K562 (cell line): ENCODE measurements at regions not wholly inside any gene's neighbourhood (a gene's known extent, or its start where the extent isn't known, plus 50 kb on each side); places are given as distances from the start of the nearest gene placed in this dataset.

ENCODE experiments used
- ATAC-seq: fragments of 200-7000 bp; cut with Tn5 transposase; 3 replicates; pipeline ENCODE4 v1.9.1; 2020; ENCODE audit warnings: moderate library complexity
- BruUV-seq: library from RNA; stranded (reverse); fragments of 400-500 nt; replicated peaks from 2 replicates; lab custom pipeline; 2021; lab: Mats Ljungman, UMichigan
- CTCF ChIA-PET: fragments of 300-600 bp; formaldehyde crosslinking; extraction: SDS; loops from one replicate; lab custom pipeline; 2021; ENCODE audit warnings: low intra/inter-chr PET ratio; lab: Yijun Ruan, JAX
- POLR2A ChIA-PET: fragments of 300-600, 350-650 bp; sonication (Branson Sonifier 250); formaldehyde crosslinking; extraction: SDS; loops from one replicate; lab custom pipeline; 2021; ENCODE audit warnings: antibody characterized with exemption, inconsistent platforms; lab: Yijun Ruan, JAX
- DNase-seq, 4 experiments: peaks; one replicate each; pipeline versions ENCODE4 v3.0.0 to v3.0.0-alpha.2; 2011 to 2018; ENCODE audit warnings: low spot score in 3 of 4, mixed read lengths in 3 of 4; ENCODE audit errors: extremely low read depth in 1 of 4
- FAIRE-seq: peaks from 2 replicates; lab custom pipeline; 2011; peaks lifted over from hg19 to GRCh38; lab: Jason Lieb, UNC
- H2AFZ ChIP-seq: 2 replicates; pipeline ENCODE4 v1.6.0; 2011; ENCODE audit warnings: low read depth, low read length, control low read depth, inconsistent platforms
- H3K27ac ChIP-seq: fragments of 200-600 bp; 3 replicates; pipeline ENCODE4 v1.8.0; 2011; ENCODE audit warnings: low read depth, mild to moderate bottlenecking, control low read depth, inconsistent platforms, low read length, moderate library complexity, mixed read lengths; ENCODE audit errors: extremely low read depth
- H3K27me3 ChIP-seq, 2 experiments: fragments of 300-600 bp in 1 of 2; 2 replicates in 1 of 2; 3 replicates in 1 of 2; pipeline versions ENCODE4 v1.6.0 to v1.8.0; 2011; ENCODE audit warnings: inconsistent platforms in 2 of 2, low read length in 2 of 2, mild to moderate bottlenecking in 1 of 2, mixed read lengths in 1 of 2, moderate library complexity in 1 of 2; ENCODE audit not compliant: control insufficient read depth in 2 of 2, insufficient read depth in 2 of 2
- H3K36me3 ChIP-seq: fragments of 300-600 bp; 3 replicates; pipeline ENCODE4 v1.8.0; 2011; ENCODE audit warnings: mild to moderate bottlenecking, low read length, inconsistent platforms; ENCODE audit not compliant: control insufficient read depth, insufficient read depth
- H3K4me1 ChIP-seq, 2 experiments: fragments of 200-600 bp in 1 of 2; replicated peaks in 1 of 2; 2 replicates in 1 of 2; 3 replicates in 1 of 2; pipeline versions ENCODE4 v1.5.1 to v1.8.0; 2011; ENCODE audit warnings: inconsistent platforms in 2 of 2, low read length in 2 of 2, mild to moderate bottlenecking in 1 of 2, mixed read lengths in 1 of 2, moderate library complexity in 1 of 2; ENCODE audit not compliant: control insufficient read depth in 2 of 2, insufficient read depth in 2 of 2
- H3K4me2 ChIP-seq: 2 replicates; pipeline ENCODE4 v1.6.1; 2011; ENCODE audit warnings: low read length, control low read depth, inconsistent platforms, mixed read lengths; ENCODE audit not compliant: insufficient read depth
- H3K4me3 ChIP-seq: fragments of 200-600 bp; sonication (generic), shearing (Covaris generic); 2 replicates; pipeline ENCODE4 v1.5.1; 2016; ENCODE audit warnings: control low read depth, inconsistent platforms
- H3K79me2 ChIP-seq: fragments of 200-600 bp; 3 replicates; pipeline ENCODE4 v1.8.0; 2011; ENCODE audit warnings: low read length, inconsistent platforms; ENCODE audit not compliant: control insufficient read depth, insufficient read depth
- H3K9ac ChIP-seq, 2 experiments: 2 replicates each; pipeline versions ENCODE4 v1.6.0 to v1.6.1; 2011; ENCODE audit warnings: low read depth in 2 of 2, low read length in 2 of 2, control low read depth in 1 of 2, inconsistent platforms in 1 of 2, mild to moderate bottlenecking in 1 of 2, mixed read lengths in 1 of 2; ENCODE audit not compliant: insufficient read depth in 1 of 2
- H3K9me1 ChIP-seq: one replicate; pipeline ENCODE4 v1.6.0; 2011; ENCODE audit warnings: inconsistent platforms, mild to moderate bottlenecking, low read length, moderate library complexity; ENCODE audit not compliant: control insufficient read depth, insufficient read depth
- H3K9me3 ChIP-seq: replicated peaks from 2 replicates; pipeline ENCODE4 v1.5.1; 2011; ENCODE audit warnings: low read depth, low read length, inconsistent platforms; ENCODE audit not compliant: control insufficient read depth, insufficient read depth
- H4K20me1 ChIP-seq: replicated peaks from 2 replicates; pipeline ENCODE4 v1.6.1; 2011; ENCODE audit warnings: low read length, inconsistent platforms, mixed read lengths; ENCODE audit not compliant: control insufficient read depth, insufficient read depth
- ARID3A ChIP-seq: IDR thresholded peaks from 2 replicates; pipeline ENCODE4 v1.6.1; 2012; ENCODE audit warnings: low read depth, low read length, improper control_type of control experiment, borderline replicate concordance
- BDP1 ChIP-seq: IDR thresholded peaks from 3 replicates; pipeline ENCODE4 v1.6.1; 2011; ENCODE audit not compliant: insufficient read length, insufficient read depth
- GMEB1 ChIP-seq: fragments of 250-450 bp; sonication (Bioruptor Pico); IDR thresholded peaks from 2 replicates; pipeline ENCODE4 v1.4.0; 2020; ENCODE audit warnings: mild to moderate bottlenecking
- RNF2 ChIP-seq: sonication (generic); IDR thresholded peaks from 2 replicates; pipeline ENCODE4 v1.6.1; 2016
- SAFB2 ChIP-seq: fragments of 200-400 bp; formaldehyde crosslinking; IDR thresholded peaks from 2 replicates; pipeline ENCODE4 v1.6.1; 2018; ENCODE audit warnings: borderline replicate concordance, low read length, low read depth, moderate library complexity; ENCODE audit not compliant: severe bottlenecking
- WGBS: fragments of 100-300 bp; shearing (Covaris generic); methylation state at CpG from one replicate; pipeline ENCODE4 v1.1.6; 2016; ENCODE audit warnings: low coverage, mixed read lengths; ENCODE audit not compliant: insufficient coverage; ENCODE audit errors: missing lambda C conversion rate; 5-methylcytosine and 5-hydroxymethylcytosine counted together
- in situ Hi-C: fragments of 300-500 bp; cut with MboI; formaldehyde crosslinking; loops from 4 replicates; pipeline ENCODE4 v1.15.0; 2018; ENCODE audit warnings: inconsistent platforms, mixed read lengths
- intact Hi-C: fragments of 100-400 bp; cut with micrococcal nuclease; formaldehyde crosslinking; loops from 2 replicates; pipeline ENCODE4 v1.14.2; 2022

- Histone ChIP-seq H3K4me3 (no peak overlapping the region), H2AFZ (no peak overlapping the region), H3K9ac (no peak overlapping the region), H3K9me3 (no peaks in the 10 kb centered on the region), H3K4me1 (peaks cover 4 to 27% of the 10 kb centered on the region in 2 experiments; a peak in 4 of 5 replicates), H3K79me2 (no peaks in the 10 kb centered on the region), H3K36me3 (no peaks in the 10 kb centered on the region), H3K4me2 (no peak overlapping the region), H3K27me3 (peaks cover 4 to 34% of the 10 kb centered on the region in 2 experiments; a peak in 4 of 5 replicates), H3K9me1 (no peaks in the 10 kb centered on the region), H4K20me1 (no peaks in the 10 kb centered on the region; the same call in 1 of the 2 replicates), H3K27ac (no peak overlapping the region)
- no peak for FAIRE-seq
- intact Hi-C loops, result no loop called here
- no TSS peak for BruUV-seq
- no peak for DNase-seq
- ChIA-PET POLR2A (interaction anchor here (0.6 to 1.5 kb wide), 2 partner anchors 18 to 66 kb away, joined by 3 read pairs; no protein-coding TSS in a partner anchor), CTCF (no interaction called here)
- TF ChIP-seq SAFB2, result no peak
- no peak for TF ChIP-seq BDP1
- TF ChIP-seq RNF2, result no peak
- TF ChIP-seq ARID3A, result no peak
- no peak for TF ChIP-seq GMEB1 (CRISPR knock-in tag)
- no peak for ATAC-seq
- WGBS, result 26% methylated on average over 6 of the region's 7 CpGs
- in situ Hi-C loops, result no loop called here
Observed at GRCh38 chr2:120932472-120932871, 196.8 kb downstream of the GLI2 start.
